GM18907 (cell line): ENCODE measurements at regions not wholly inside any gene's neighbourhood (a gene's known extent, or its start where the extent isn't known, plus 50 kb on each side); places are given as distances from the start of the nearest gene placed in this dataset.

Experiments
- ATAC-seq: cut with Tn5 transposase; IDR thresholded peaks from one replicate; pipeline ENCODE4 v1.9.1; 2021; ENCODE audit warnings: mild to moderate bottlenecking, moderate library complexity; ENCODE audit not compliant: unreplicated experiment

DNA sequence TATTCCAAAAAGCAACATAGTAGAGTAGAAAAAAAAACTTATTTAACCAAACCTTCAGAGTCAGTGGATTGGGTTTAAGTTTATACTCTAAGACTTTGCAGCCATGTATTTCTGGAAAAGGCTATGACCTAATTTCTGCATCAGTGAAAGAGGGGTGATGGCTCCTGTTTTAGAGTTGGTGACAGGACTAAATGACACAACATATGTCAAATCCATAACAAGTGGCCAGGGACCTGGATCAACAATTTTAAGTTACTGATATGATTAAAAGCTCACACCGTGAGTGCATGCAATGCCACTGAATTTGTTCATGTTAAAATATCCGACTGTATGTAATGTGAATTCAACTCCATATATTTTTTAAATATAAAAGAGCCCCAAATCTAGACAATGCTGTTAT lies 390.6 kb downstream of the TNS3 start:
- no peak for ATAC-seq

DNA sequence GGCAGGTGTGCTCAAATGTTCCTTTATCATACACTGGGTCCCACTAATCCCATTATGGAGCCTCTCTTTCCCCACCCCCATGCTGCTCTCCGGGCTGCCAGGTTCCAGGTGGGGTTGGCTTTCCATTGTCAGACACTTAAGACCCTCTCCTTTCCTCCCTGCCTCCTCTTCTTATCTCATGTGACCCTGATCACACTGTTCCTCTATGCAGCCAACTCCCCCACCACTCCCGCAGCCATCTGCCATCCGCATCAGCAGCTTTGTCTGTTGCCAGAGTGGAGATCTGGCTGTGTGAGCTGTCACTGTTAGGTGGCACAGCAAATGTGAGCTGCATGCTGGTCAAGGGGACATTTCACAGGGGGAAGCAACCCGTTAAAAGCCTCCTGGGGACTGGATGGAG lies 391.4 kb downstream of the TNS3 start:
- no peak for ATAC-seq

DNA sequence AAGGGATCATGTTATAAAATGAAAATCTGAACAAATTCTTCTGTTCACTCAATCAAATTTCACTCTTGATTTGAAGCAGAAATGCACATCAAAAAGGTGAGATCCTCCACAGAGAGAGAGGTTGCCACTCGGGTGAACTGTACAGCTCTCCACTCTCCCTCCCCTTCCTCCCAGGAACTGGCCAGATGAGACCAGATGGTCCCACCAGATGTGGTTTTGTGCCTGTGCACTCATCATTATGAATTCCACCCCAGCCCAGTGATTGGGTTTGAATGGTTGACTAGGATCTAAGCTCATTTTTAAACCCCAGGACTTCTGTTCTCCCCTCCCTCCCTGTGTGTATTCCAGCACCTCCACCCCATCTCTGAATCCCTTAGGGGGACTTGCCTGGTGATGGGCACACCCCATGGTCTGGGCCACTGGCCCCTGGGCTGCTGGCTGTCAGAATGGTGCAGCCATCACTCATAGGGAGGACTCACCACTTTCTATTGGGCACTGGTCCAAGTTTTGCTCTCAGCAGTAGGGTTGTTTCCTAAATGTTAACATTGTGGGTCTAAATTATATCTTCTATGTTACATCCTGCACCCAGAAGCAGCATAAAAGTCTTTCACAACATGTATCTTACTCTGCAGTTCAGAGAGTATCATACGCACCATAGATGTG lies 393.1 kb downstream of the TNS3 start:
- no peak for ATAC-seq

DNA sequence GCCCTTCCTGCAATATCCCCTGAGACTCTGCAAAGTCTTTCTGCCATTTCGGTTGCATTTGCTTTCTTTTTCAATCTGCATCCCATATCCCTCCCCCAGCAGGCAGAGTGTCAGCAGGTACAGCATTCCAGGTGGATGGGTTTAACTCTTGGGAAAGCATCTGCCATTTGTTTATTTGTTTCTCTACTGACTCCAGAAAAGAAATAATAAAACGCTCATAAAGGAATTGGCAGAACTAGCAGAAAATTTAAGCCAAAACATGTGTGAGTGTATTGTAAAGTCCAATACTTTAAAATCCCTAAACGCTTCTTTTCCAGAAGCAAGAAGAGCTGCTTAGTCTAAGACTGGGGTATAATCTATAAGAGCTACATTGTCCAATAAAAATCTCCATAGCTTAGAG lies 393.8 kb downstream of the TNS3 start:
- ATAC-seq = no peak

DNA sequence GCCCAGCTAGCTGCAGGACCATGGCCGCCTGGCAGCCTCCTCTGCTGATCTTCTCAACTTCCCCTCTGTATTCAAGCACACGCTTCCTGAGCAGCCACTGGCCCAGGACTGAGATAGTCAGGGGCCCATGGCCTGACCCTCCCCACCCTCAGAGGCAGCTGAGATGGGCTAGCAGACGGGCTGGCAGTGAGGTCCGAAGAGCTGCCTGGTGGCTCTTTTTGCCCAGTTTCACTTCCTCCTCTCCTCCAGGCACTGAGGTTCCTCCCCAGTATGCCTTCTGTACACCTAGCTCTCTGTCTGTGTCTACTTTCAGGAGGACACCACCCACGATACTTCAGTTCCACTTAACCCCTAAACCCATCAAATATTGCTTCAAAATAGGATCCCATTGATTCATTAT lies 395.6 kb downstream of the TNS3 start:
- peak; percentile 94 for ATAC-seq

DNA sequence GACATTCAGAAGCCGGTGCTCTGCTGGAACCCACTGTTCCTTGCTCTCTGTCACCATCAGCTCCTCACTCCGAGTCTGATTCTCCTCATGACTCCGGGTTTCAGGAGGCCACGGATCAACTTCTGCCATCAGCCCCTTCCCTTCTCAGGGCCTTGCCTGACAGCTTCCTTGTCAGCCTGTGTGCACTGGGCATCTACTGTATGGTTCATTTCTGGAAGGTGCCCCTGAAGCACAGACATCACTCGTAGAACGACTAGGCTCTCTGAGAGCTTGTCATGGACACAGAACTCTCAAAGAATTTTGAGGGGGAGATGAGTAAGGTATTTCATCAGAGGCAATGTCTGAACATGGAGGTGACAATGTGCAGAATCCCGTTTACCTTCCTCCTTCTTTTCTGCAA lies 396.1 kb downstream of the TNS3 start:
- no peak for ATAC-seq

DNA sequence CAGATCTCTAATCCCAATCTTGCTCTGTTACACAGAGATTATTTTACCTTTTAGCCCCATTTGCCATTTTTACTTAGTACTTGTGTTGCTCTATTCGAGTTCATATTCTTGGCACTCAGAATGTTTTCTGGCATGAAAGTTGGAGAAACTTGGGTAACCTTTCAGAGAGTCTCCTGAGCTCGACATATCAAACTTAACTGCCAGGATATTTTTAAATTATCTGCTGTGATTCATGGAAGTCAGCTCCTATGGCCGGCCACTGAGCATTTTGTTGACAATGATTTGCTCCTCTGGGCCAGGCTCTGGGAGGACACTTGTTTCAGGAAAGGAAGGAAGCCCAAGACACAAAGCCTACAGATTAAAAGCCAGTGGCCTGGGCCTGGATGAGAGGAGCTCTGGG lies 396.7 kb downstream of the TNS3 start:
- no peak for ATAC-seq

DNA sequence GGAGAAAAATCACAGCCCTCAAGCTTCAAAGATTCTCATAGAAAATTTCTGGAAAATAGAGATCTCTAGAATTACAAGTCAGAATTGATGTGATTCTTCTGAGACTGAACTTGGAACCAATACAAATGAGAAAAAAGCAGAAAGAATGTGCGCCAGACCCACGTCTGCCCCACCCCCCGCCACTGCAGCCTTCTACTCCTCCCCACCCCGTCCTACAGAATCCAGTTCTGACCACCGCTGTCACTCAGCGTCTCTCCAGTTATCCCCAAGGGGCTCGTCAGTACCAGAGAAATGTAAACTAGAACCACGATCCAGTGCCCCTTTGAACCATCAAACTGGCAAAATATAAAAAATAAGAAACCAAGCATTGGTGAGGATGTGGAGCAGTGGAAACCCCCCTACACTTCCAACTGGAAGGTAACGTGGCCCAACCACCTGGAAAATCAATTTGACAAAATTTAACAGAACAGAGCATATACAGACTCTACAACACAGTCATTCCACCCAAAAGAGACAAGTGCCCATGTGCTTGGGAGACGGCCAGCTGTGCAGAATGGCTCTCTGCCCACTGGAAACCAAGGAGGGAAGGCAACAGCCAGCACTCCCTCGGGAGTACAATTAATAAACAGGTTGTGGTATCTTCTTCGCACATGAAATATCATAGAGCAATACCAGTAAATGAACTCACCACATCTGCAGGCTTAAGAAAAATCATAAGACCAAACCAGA lies 397.9 kb downstream of the TNS3 start:
- ATAC-seq = no peak

DNA sequence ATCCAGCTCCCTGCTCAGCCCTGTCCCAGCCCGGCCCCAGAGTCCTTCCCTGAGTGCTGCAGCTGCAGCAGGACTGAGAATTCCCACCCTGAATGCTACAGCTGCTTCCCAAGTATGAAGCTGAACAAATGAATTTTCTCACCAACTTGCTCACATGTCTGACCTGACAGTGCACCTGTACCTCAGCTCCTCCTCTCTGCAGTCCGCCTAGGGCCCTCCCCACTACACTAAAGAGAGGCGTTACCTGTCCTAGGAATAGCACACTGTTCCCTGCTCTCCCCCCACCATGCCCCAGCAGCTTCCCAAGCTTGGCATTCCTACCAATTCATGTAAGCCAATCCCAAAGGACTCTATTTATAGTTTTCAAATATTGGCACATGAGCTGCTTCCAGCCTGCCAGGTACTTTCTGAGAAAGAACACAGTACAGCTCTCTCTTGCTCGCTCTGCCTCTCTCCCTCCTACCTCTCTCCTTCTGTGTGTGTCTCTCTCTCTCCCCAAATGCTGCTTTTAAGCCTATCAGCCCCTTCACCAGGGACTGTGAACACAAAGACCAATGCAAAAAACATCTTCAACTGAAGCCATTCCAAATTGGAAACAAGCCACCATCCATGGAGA lies 400.1 kb downstream of the TNS3 start:
- ATAC-seq = no peak

DNA sequence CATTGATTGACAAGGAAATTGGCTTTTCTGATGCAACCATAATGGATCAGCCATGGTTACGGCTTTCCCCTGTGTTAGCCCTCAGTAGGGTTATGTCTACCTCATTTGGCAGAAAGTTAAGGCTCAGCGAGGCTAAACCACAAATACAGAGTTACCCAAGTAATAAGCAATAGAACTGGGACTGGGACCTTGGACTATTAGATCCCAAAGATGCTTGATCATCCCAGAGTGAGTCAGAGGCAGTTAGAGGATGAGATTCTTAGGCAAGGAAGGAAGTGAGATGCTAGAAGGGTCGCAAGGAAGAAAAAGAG lies 401.4 kb downstream of the TNS3 start:
- ATAC-seq = no peak

DNA sequence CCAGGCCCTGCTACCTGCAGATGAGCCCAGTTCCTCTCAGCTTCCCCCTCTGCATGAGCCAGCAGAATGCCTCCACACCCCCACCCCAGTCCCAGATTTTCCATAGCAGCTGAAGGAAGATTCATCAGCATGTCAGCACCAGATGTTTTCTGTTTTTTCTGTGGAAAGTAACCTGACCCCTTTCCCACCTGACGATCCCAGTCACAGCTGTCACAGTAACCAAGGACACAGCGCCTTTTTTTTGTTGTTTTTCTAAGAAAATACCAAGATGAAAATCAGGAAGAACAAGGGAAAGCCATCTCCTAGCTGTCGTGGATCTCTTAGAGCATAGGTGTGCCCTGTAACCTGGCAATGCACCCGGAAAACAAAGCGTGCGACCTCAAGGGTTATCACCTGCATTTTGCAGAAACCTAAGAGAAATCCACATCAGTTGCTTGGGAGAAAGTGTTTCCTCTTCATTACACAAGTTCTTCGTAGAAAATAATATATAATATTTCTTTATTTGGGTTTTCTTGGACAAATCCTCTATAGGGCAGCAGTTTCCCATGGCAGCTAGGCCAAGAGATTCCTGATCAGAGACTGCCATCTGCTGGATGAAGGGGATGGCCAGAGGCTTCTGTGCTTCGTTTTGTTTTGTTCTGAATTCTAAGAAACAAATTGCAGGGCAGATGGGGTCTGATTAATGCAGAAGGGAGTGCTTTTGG lies 401.9 kb downstream of the TNS3 start:
- ATAC-seq = peak; percentile 75

DNA sequence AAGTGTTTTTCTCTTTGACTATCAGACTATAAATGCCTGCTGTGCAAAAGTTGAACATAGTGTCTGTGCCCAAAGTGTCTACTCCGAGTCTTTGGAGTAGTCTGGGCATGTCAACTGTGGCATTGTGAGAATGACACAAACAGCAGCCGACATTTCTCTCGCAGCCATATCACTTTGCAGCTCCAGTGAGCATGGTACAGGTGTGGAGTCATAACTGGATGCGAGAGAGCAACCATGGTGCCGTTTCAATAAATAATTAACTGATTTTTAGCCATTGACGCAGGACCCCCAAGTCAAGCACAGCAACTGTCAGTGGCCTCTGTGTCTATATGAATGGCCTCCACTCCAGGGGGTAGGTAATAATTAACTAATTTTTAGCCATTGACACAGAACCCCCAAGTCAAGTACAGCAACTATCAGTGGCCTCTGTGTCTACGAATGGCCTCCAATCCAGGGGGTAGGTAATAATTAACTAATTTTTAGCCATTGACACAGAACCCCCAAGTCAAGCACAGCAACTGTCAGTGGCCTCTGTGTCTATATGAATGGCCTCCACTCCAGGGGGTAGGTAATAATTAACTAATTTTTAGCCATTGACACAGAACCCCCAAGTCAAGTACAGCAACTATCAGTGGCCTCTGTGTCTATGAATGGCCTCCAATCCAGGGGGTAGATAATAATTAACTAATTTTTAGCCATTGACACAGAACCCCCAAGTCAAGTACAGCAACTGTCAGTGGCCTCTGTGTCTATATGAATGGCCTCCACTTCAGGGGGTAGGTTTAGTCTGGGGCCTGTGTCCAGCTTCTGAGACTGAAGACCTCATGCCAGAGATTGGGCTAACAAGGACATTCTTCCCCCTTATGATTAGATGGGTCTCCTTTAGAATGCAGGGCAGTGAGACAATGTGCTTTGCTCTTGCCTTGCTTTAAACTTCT lies 409.0 kb downstream of the TNS3 start:
- ATAC-seq = peak; percentile 98

DNA sequence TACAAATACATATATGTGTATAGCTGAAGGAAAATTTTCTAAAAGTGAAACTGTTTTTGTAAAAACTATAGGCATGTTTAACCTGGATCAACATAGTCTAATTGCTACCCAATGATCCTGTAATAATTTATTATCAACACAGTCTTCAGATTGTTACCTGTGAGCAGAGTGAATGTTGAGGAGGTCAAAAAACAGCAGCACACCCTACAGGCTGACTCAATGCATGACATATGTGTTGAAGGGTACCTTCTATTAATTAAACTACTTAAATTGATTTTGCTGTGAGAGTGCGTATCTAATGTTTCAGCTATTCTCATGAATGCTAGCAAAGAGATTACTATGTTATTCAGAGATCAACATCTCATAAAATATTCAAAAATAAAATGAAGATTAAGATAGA lies 411.4 kb downstream of the TNS3 start:
- no peak for ATAC-seq

DNA sequence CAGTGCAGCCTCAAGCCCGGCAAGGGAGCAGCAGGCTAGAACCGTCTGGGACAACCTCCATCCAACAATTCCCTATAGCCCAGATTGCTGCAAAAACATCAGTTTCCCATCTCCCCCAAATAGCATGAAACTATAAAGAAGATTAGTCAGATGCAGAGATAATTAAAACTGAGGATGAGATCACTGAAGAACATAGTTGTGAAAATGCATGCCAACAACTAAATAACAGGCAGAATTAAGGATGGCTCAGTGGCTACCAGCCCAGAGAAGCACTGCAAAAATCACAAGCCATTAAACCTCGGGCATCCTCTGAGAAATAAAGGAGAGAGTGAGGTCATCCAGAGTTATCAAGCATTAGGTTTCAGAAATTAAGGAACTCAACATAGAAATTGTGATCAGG lies 427.1 kb downstream of the TNS3 start:
- ATAC-seq = no peak

DNA sequence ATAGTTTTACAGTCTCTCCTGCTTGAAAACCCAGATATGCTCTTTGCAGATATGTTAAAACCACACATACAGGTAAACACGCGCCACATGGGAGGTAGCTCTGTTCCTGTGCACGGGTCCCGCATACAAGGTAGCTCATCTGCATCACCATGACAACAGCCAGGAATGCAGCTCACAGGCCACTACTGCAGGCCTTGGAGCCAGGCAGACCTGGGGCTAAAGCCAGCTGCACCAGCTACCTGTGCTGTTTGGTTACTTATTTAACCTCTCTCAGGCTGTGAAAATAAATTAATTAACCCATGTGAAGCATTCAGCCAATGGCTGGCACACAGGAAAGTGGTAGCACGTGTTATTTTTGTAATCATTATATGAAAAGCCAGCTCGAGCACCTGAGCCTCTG lies 428.3 kb downstream of the TNS3 start:
- ATAC-seq = peak; percentile 34

DNA sequence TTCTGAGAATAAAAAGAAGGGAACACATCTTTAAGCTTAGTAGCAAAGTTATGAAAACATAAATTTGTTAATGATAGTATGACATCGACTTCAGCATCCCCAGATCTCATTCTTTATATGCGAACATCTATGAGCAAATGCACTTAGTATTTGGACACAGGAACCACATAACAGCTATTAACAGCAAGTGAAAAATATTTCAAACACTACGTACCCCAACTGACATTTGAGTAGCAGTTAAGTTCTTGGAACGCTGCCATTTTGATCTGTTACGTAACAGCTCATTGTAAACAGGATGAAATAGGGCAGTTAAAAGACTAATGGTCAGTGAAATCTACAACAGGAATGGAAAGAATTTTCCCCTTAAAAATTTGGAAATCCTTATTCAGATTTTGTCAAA lies 428.9 kb downstream of the TNS3 start:
- ATAC-seq = no peak

DNA sequence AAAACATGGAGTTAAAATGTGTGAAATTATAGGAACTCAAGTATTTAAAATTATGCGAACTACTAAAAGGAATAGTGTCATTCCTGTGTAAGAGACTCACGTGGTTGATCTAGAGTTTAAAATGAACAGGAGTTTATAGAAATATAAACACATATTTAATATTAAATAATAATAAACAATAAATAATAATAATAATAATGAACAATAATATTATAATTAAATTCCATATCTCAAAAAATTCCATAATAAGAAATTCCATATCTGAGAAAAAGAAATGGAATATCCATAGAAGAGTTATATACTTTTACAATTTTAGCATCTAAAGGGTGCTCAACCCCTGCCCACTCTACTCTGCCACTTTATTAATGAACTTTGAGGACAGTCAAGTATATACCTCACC lies 429.6 kb downstream of the TNS3 start:
- no peak for ATAC-seq

DNA sequence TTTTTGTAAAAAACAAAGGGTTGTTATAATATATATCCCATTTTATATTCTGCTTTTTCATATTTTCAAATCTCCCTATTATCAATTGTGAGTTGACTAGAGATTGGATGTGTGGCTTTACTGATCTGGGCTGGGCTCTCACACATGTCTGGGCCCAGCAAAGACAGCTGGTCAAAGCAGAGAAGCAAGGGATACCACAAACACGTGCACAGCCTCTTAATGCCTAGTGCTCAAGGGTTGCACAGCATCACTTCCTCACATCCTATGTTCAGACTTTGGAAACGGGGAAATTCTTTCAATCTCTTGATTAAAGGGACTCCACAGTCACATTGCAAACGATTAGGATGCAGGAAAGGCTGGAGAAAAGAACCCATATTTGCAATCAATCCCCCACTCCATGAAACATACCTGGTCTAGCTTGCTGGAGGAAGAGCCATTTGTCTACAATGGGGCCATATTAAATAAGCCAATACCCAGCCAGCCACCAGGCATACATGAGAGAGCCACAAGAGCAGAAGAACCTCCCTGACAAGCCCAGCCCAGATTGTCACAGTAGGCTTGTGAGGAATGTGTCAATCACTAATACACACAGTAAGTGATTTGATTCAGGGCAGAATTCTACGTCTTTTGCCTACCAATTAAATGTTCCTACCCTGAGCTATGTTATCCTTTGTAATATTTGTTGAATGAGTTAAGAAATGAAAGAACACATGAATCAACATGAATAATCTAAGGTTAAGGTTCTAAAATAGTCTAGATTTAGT lies 431.2 kb downstream of the TNS3 start:
- no peak for ATAC-seq

DNA sequence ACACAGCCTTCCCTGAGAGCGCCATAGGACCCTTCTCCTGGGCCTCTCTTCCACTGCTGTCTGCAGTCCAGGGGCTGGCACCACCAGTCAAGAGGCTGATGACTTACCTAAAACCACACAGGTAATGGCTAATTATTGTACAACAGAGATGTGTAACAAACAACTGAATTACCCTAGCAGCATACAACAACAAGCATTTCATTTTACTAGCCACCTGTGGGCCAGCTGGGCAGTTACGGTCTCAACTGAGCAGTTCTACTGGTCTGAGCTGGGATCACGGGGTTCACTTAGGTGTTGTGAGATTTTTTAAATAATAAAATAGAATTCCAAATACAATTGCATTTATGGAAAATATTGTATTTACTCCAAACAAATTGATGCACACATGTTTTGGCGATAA lies 431.9 kb downstream of the TNS3 start:
- ATAC-seq = peak; percentile 21

DNA sequence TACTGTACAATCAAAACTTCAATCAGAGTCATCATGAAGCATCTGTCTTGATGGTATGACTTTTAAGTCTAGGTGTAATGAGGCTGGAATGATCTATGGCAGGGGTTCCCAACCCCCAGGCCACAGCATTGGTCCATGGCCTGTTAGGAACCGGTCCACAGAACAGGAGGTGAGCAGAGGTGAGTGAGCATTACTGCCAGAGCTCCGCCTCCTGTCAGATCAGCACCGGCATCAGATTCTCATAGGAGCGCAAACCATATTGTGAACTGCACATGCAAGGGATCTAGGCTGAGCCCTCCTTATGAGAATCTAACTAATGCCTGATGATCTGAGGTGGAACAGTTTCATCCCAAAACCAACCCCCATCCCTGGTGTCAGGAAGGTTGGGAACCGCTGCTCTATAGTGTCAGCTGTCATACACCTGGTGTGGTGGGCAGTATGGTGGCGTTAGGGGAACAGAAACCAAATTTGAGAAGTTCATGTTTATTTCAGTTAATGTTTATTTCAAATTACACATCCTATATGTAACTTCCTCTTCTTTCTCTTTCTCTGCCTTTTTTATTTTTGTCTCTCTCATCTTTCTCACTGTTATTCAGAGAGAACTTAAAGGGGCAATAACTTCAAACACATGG lies 432.6 kb downstream of the TNS3 start:
- peak; percentile 80 for ATAC-seq
